Fibroblast of skin of right biceps (primary cell): ENCODE measurements at regions not wholly inside any gene's neighbourhood (a gene's known extent, or its start where the extent isn't known, plus 50 kb on each side); places are given as distances from the start of the nearest gene placed in this dataset.

Experiments
- DNase-seq: peaks from one replicate; pipeline ENCODE4 v3.0.0-alpha.2; 2013

- no peak for DNase-seq
Observed at GRCh38 chr3:10555263-10555662, 49.9 kb upstream of the ATP2B2 start.

GRCh38 chr3:10556312-10556711, 50.9 kb upstream of the ATP2B2 start:
- no peak for DNase-seq

GRCh38 chr3:10557250-10557649, 51.9 kb upstream of the ATP2B2 start:
- DNase-seq, result no peak

- peak; percentile 6 for DNase-seq
Observed at GRCh38 chr3:10557781-10558373, 52.5 kb upstream of the ATP2B2 start.

- no peak for DNase-seq
Observed at GRCh38 chr3:10558736-10559135, 53.4 kb upstream of the ATP2B2 start.

- DNase-seq, result no peak
Observed at GRCh38 chr3:10560060-10560861, 54.9 kb upstream of the ATP2B2 start.

GRCh38 chr3:10561162-10561945, 56.0 kb upstream of the ATP2B2 start:
- DNase-seq, result no peak

GRCh38 chr3:10561946-10562560, 56.7 kb upstream of the ATP2B2 start:
- DNase-seq, result no peak

- no peak for DNase-seq
Observed at GRCh38 chr3:10563396-10563795, 58.0 kb upstream of the ATP2B2 start.

GRCh38 chr3:10565814-10566213, 60.4 kb upstream of the ATP2B2 start:
- DNase-seq, result no peak

GRCh38 chr3:10566451-10566850, 61.1 kb upstream of the ATP2B2 start:
- no peak for DNase-seq

GRCh38 chr3:10568549-10568948, 63.2 kb upstream of the ATP2B2 start:
- DNase-seq, result no peak

- DNase-seq, result no peak
Observed at GRCh38 chr3:10570196-10570946, 65.0 kb upstream of the ATP2B2 start.

- DNase-seq, result no peak
Observed at GRCh38 chr3:10574101-10574620, 68.8 kb upstream of the ATP2B2 start.

- no peak for DNase-seq
Observed at GRCh38 chr3:10575601-10576160, 70.3 kb upstream of the ATP2B2 start.

- DNase-seq, result no peak
Observed at GRCh38 chr3:10577486-10577885, 72.1 kb upstream of the ATP2B2 start.

GRCh38 chr3:10580426-10580825, 75.0 kb upstream of the ATP2B2 start:
- DNase-seq, result no peak

- DNase-seq, result peak; percentile 63
Observed at GRCh38 chr3:10581251-10581650, 75.9 kb upstream of the ATP2B2 start.

- no peak for DNase-seq
Observed at GRCh38 chr3:10581716-10582115, 76.3 kb upstream of the ATP2B2 start.

GRCh38 chr3:10582733-10583132, 77.3 kb upstream of the ATP2B2 start:
- DNase-seq, result no peak

GRCh38 chr3:10583798-10584708, 78.7 kb upstream of the ATP2B2 start:
- no peak for DNase-seq
